DND-41 (cell line): ENCODE measurements at regions not wholly inside any gene's neighbourhood (a gene's known extent, or its start where the extent isn't known, plus 50 kb on each side); places are given as distances from the start of the nearest gene placed in this dataset.

Experiments
- ATAC-seq: fragments of 200-7000 bp; cut with Tn5 transposase; 3 replicates; pipeline ENCODE4 v1.9.1; 2021; ENCODE audit warnings: low read depth; ENCODE audit not compliant: insufficient read depth
- DNase-seq: peaks from one replicate; pipeline ENCODE4 v3.0.0-alpha.2; 2020
- H2AFZ ChIP-seq: 2 replicates; pipeline ENCODE4 v1.6.0; 2012; ENCODE audit warnings: low read depth, low read length
- H3K27ac ChIP-seq: 2 replicates; pipeline ENCODE4 v1.5.1; 2012; ENCODE audit warnings: low read length, inconsistent platforms
- H3K27me3 ChIP-seq: fragments of 200-600 bp; sonication (generic); 2 replicates; pipeline ENCODE4 v1.6.0; 2012; ENCODE audit warnings: low read length, mild to moderate bottlenecking, inconsistent platforms; ENCODE audit not compliant: insufficient read depth, poor library complexity
- H3K36me3 ChIP-seq: 2 replicates; pipeline ENCODE4 v1.5.1; 2012; ENCODE audit warnings: low read length, inconsistent platforms; ENCODE audit not compliant: insufficient read depth
- H3K4me1 ChIP-seq: 2 replicates; pipeline ENCODE4 v1.5.1; 2012; ENCODE audit warnings: mild to moderate bottlenecking, low read length; ENCODE audit not compliant: insufficient read depth
- H3K4me2 ChIP-seq: 2 replicates; pipeline ENCODE4 v1.6.0; 2012; ENCODE audit warnings: mild to moderate bottlenecking, moderate library complexity, low read length, inconsistent platforms; ENCODE audit not compliant: insufficient read depth
- H3K4me3 ChIP-seq, 2 experiments: fragments of 200-600 bp in 1 of 2; shearing (Covaris generic) in 1 of 2; 2 replicates each; pipeline ENCODE4 v1.5.1; 2012 to 2016; ENCODE audit warnings: inconsistent platforms in 2 of 2, low read length in 2 of 2, mild to moderate bottlenecking in 2 of 2, low read depth in 1 of 2, moderate library complexity in 1 of 2
- H3K79me2 ChIP-seq: 2 replicates; pipeline ENCODE4 v1.6.0; 2012; ENCODE audit warnings: low read length, inconsistent platforms; ENCODE audit not compliant: insufficient read depth
- H3K9ac ChIP-seq: 2 replicates; pipeline ENCODE4 v1.6.0; 2012; ENCODE audit warnings: low read depth, mild to moderate bottlenecking, inconsistent platforms, low read length, moderate library complexity
- H3K9me3 ChIP-seq: 2 replicates; pipeline ENCODE4 v1.5.1; 2012; ENCODE audit warnings: low read length, moderate library complexity, mild to moderate bottlenecking, inconsistent platforms; ENCODE audit not compliant: insufficient read depth, severe bottlenecking
- H4K20me1 ChIP-seq: 2 replicates; pipeline ENCODE4 v1.6.0; 2012; ENCODE audit warnings: low read length; ENCODE audit not compliant: insufficient read depth
- CTCF ChIP-seq: IDR thresholded peaks from 2 replicates; pipeline ENCODE4 v1.5.1; 2012; ENCODE audit warnings: borderline replicate concordance, low read length, moderate library complexity, mild to moderate bottlenecking; ENCODE audit not compliant: poor library complexity, severe bottlenecking; ENCODE audit errors: extremely low read depth
- EZH2 ChIP-seq: IDR thresholded peaks from 3 replicates; pipeline ENCODE4 v1.6.1; 2012; ENCODE audit warnings: borderline replicate concordance, low read depth, mild to moderate bottlenecking, moderate library complexity, low read length, inconsistent platforms; ENCODE audit not compliant: severe bottlenecking

- Histone ChIP-seq H3K4me2 (no peak overlapping the region), H3K36me3 (no peaks in the 10 kb centered on the region), H3K27ac (no peak overlapping the region), H3K4me1 (no peaks in the 10 kb centered on the region), H2AFZ (no peak overlapping the region), H3K79me2 (no peaks in the 10 kb centered on the region), H3K27me3 (no peaks in the 10 kb centered on the region), H3K4me3 (no peak overlapping the region), H3K9ac (no peak overlapping the region), H3K9me3 (no peaks in the 10 kb centered on the region), H4K20me1 (no peaks in the 10 kb centered on the region)
- ATAC-seq (no peak), DNase-seq (no peak)
- no peak for TF ChIP-seq CTCF
- TF ChIP-seq EZH2, result no peak
Measured at GRCh38 chr1:60822252-60822651, 260.1 kb upstream of the NFIA start.

- Histone ChIP-seq H4K20me1 (no peaks in the 10 kb centered on the region), H3K4me1 (no peaks in the 10 kb centered on the region), H3K79me2 (no peaks in the 10 kb centered on the region), H3K4me2 (no peak overlapping the region), H3K27me3 (no peaks in the 10 kb centered on the region), H3K4me3 (no peak overlapping the region), H3K36me3 (no peaks in the 10 kb centered on the region), H3K9me3 (no peaks in the 10 kb centered on the region), H2AFZ (no peak overlapping the region), H3K9ac (no peak overlapping the region), H3K27ac (no peak overlapping the region)
- DNase-seq (no peak), ATAC-seq (no peak)
- no peak for TF ChIP-seq EZH2
- no peak for TF ChIP-seq CTCF
Measured at GRCh38 chr1:60821156-60821555, 261.2 kb upstream of the NFIA start.

- TF ChIP-seq CTCF (no peak), EZH2 (no peak)
- H3K27me3 ChIP-seq, result no peaks in the 10 kb centered on the region
- H3K4me2 ChIP-seq, result no peak overlapping the region
- no peaks in the 10 kb centered on the region for H3K4me1 ChIP-seq
- no peak overlapping the region for H3K9ac ChIP-seq
- no peak overlapping the region for H2AFZ ChIP-seq
- H3K9me3 ChIP-seq, result no peaks in the 10 kb centered on the region
- H3K79me2 ChIP-seq, result no peaks in the 10 kb centered on the region
- no peaks in the 10 kb centered on the region for H4K20me1 ChIP-seq
- no peak overlapping the region for H3K4me3 ChIP-seq
- ATAC-seq, result no peak
- no peak overlapping the region for H3K27ac ChIP-seq
- no peaks in the 10 kb centered on the region for H3K36me3 ChIP-seq
- DNase-seq, result no peak
Measured at GRCh38 chr1:60818969-60819701, 263.2 kb upstream of the NFIA start.
